Middle frontal gyrus (tissue), 1 donor: ENCODE measurements at regions not wholly inside any gene's neighbourhood (a gene's known extent, or its start where the extent isn't known, plus 50 kb on each side); places are given as distances from the start of the nearest gene placed in this dataset.

ENCODE experiments used
- DNase-seq: peaks from one replicate; pipeline ENCODE4 v3.0.0-alpha.2; 2015; ENCODE audit warnings: low spot score; ENCODE audit errors: extremely low spot score

- no peak for DNase-seq
Observed at GRCh38 chr2:240319855-240320203, 115.6 kb upstream of the GPC1 start.

- DNase-seq, result no peak
Observed at GRCh38 chr2:240320204-240320993, 115.1 kb upstream of the GPC1 start.

- DNase-seq, result no peak
Observed at GRCh38 chr2:240322231-240322955, 113.1 kb upstream of the GPC1 start.

GRCh38 chr2:240322991-240323390 is 112.5 kb upstream of the GPC1 start:
- DNase-seq, result no peak

- DNase-seq, result no peak
Observed at GRCh38 chr2:240323601-240324291, 111.7 kb upstream of the GPC1 start.

- no peak for DNase-seq
Observed at GRCh38 chr2:240324312-240325015, 111.0 kb upstream of the GPC1 start.

GRCh38 chr2:240325016-240326007 is 110.2 kb upstream of the GPC1 start:
- no peak for DNase-seq

GRCh38 chr2:240326246-240326645 is 109.2 kb upstream of the GPC1 start:
- DNase-seq, result no peak

GRCh38 chr2:240326886-240327285 is 108.6 kb upstream of the GPC1 start:
- no peak for DNase-seq

- DNase-seq, result no peak
Observed at GRCh38 chr2:240327566-240327965, 107.9 kb upstream of the GPC1 start.

- DNase-seq, result no peak
Observed at GRCh38 chr2:240328526-240328925, 106.9 kb upstream of the GPC1 start.

GRCh38 chr2:240329116-240329665 is 106.3 kb upstream of the GPC1 start:
- no peak for DNase-seq

GRCh38 chr2:240329778-240330177 is 105.7 kb upstream of the GPC1 start:
- DNase-seq, result no peak

- no peak for DNase-seq
Observed at GRCh38 chr2:240333985-240334384, 101.5 kb upstream of the GPC1 start.

GRCh38 chr2:240335061-240335460 is 100.4 kb upstream of the GPC1 start:
- no peak for DNase-seq

- no peak for DNase-seq
Observed at GRCh38 chr2:240336820-240337427, 98.5 kb upstream of the GPC1 start.

GRCh38 chr2:240338274-240338673 is 97.2 kb upstream of the GPC1 start:
- DNase-seq, result no peak

- peak; percentile 16 for DNase-seq
Observed at GRCh38 chr2:240339411-240340360, 95.8 kb upstream of the GPC1 start.

GRCh38 chr2:240340361-240340761 is 95.1 kb upstream of the GPC1 start:
- DNase-seq, result no peak
